ENCODE measurements at regions not wholly inside any gene's neighbourhood (a gene's known extent, or its start where the extent isn't known, plus 50 kb on each side); places are given as distances from the start of the nearest gene placed in this dataset.
"Not testable (repeated sequence)": the region's sequence is repeated elsewhere in the genome, so short reads cannot be mapped to it uniquely, and the experiment has no call there.

DNA sequence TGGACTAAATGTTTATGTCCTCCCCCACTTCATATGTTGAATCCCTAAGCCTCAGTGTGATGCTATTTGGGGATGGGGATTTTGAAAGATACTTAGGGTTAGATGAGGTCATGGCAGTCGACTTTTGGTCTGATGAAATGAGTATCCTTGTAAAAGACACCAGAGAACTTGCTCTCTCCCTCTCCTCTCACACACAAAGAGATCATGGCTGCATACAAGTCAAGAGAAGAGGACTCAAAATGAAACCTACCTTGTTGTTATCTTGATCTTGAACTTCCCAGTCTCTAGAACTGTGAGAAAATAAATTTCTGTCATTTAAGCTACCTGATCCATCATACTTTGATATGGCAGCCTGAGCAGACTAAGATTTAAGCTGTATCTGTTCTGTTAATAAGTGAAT lies 144.0 kb upstream of the HAPLN1 start:
- no peak overlapping the region for H3K4me3 ChIP-seq (ENCODE audit: low read depth, low read length)
- TF ChIP-seq, protein P1, sequence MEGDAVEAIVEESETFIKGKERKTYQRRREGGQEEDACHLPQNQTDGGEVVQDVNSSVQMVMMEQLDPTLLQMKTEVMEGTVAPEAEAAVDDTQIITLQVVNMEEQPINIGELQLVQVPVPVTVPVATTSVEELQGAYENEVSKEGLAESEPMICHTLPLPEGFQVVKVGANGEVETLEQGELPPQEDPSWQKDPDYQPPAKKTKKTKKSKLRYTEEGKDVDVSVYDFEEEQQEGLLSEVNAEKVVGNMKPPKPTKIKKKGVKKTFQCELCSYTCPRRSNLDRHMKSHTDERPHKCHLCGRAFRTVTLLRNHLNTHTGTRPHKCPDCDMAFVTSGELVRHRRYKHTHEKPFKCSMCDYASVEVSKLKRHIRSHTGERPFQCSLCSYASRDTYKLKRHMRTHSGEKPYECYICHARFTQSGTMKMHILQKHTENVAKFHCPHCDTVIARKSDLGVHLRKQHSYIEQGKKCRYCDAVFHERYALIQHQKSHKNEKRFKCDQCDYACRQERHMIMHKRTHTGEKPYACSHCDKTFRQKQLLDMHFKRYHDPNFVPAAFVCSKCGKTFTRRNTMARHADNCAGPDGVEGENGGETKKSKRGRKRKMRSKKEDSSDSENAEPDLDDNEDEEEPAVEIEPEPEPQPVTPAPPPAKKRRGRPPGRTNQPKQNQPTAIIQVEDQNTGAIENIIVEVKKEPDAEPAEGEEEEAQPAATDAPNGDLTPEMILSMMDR (IDR thresholded peaks at IDR 0.05; ENCODE audit: low read depth, low read length, missing control alignments) = no peak
- no peak for DNase-seq (ENCODE audit: low read depth)
- in situ Hi-C loops (cut with HindIII; ENCODE audit: low sequenced_read_pairs) = no loop called here

DNA sequence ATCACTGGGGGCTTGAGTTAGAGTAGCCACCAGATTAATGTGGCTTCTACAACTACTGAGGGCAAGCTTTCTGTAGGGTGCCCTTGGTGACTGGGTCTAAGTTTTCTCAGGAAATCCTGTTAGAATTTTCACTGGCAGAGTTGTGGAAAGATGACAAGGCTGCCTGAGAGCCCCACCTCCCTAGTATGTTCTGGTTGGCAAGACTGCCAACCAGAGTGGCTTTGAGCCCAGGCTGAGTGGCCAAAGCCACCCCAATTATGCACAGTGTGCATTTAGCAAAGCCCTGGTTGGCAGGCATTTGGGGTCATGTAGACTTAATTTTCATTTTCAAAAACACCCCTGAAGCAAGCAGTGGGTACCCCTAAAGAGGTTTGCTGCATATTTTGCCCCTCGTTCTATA lies 136.7 kb upstream of the HAPLN1 start:
- TF ChIP-seq, protein P1 (IDR thresholded peaks at IDR 0.05; ENCODE audit: low read depth, low read length, missing control alignments) = no peak
- in situ Hi-C loops (cut with HindIII; ENCODE audit: low sequenced_read_pairs) = no loop called here
- no peak for DNase-seq (ENCODE audit: low read depth)
- H3K4me3 ChIP-seq (ENCODE audit: low read depth, low read length) = no peak overlapping the region

DNA sequence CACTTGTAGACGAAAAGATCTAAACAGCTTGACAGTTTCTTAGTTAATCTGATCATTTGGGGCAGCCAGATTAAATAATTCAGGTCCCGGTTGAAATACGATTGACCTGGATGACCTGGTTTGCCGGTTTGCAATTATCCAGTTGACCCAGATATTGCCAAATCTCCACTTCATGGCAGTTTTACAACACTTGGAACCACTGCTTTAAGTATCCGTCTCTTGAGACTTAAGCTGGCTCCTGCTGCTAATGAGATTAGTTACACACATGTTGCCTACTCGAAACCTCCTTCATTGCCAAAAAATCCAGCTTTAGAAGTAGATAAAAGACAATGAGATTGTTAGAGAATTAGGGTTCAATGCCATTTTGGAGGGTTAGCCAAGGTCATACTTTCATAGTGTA lies 136.2 kb upstream of the HAPLN1 start:
- TF ChIP-seq, protein P1 (IDR thresholded peaks at IDR 0.05; ENCODE audit: low read depth, low read length, missing control alignments) = no peak

DNA sequence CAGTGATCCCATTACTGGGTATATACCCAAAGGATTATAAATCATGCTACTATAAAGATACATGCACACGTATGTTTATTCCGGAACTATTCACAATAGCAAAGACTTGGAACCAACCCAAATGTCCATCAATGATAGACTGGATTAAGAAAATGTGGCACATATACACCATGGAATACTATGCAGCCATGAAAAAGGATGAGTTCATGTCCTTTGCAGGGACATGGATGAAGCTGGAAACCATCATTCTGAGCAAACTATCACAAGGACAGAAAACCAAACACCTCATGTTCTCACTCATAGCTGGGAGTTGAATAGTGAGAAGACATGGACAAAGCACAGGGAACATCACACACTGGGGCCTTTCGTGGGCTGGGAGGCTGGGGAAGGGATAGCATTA lies 129.8 kb upstream of the HAPLN1 start:
- DNase-seq (ENCODE audit: low read depth); H3K4me3 ChIP-seq (ENCODE audit: low read depth, low read length); in situ Hi-C loops (cut with HindIII; ENCODE audit: low sequenced_read_pairs): not testable (repeated sequence)

More for the DNA sequence above, 136.2 kb upstream of the HAPLN1 start:
- peak; percentile 29 for DNase-seq (ENCODE audit: low read depth)
- in situ Hi-C loops (cut with HindIII; ENCODE audit: low sequenced_read_pairs) = no loop called here
- no peak overlapping the region for H3K4me3 ChIP-seq (ENCODE audit: low read depth, low read length)

DNA sequence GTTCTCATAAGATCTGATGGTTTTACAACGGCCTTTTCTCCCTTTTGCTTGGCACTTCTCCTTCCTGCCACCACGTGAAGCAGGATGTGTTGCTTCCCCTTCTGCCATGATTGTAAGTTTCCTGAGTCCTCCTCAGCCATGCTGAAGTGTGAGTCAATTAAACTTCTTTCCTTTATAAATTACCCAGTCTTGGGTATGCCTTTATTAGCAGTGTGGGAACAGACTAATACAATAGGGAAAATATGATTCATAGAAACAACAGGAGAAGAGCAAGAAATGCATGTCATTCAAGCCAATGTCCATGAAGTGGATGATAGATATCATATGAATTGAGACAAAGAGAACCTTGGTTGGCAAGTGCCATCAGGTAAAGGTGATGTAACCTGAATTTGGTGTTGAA lies 128.3 kb upstream of the HAPLN1 start:
- in situ Hi-C loops (cut with HindIII; ENCODE audit: low sequenced_read_pairs) = no loop called here
- no peak overlapping the region for H3K4me3 ChIP-seq (ENCODE audit: low read depth, low read length)
- TF ChIP-seq, protein P1 (IDR thresholded peaks at IDR 0.05; ENCODE audit: low read depth, low read length, missing control alignments) = no peak
- DNase-seq (ENCODE audit: low read depth) = no peak

DNA sequence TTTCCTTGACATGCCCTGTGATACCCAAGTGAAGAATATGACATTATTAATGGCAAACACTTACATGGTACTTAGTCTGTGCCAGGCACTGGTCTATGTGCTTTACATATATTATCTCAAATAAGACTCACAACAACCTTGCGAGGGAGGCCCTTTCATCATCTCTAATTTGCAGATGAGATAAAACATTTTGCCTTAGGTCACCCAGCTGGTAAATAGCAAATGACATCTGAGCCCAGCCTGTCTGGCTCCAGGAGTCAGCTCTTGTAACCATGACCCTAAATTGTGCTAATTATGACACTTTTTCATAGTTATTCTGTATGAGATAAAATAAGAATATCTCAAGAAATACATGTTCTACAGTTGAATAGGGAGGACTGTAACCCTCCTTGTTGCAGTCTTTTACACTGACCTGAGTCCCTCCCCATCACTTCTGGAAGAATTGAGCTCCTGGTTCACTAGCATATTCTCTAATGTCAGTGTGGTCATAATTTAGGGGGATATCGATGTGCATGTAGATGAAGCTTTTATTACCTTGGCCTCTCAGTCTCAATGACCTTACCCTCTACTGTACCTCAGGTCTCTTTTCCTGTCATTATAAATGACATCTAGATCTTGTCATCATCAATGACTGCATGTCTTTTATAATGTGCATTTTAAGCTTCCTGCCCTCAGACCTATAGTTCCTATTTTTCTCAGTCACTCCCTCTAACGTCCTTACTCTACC lies 126.1 kb upstream of the HAPLN1 start:
- no peak overlapping the region for H3K4me3 ChIP-seq (ENCODE audit: low read depth, low read length)
- DNase-seq (ENCODE audit: low read depth) = no peak
- TF ChIP-seq, protein P1 (IDR thresholded peaks at IDR 0.05; ENCODE audit: low read depth, low read length, missing control alignments) = no peak
- in situ Hi-C loops (cut with HindIII; ENCODE audit: low sequenced_read_pairs) = no loop called here

DNA sequence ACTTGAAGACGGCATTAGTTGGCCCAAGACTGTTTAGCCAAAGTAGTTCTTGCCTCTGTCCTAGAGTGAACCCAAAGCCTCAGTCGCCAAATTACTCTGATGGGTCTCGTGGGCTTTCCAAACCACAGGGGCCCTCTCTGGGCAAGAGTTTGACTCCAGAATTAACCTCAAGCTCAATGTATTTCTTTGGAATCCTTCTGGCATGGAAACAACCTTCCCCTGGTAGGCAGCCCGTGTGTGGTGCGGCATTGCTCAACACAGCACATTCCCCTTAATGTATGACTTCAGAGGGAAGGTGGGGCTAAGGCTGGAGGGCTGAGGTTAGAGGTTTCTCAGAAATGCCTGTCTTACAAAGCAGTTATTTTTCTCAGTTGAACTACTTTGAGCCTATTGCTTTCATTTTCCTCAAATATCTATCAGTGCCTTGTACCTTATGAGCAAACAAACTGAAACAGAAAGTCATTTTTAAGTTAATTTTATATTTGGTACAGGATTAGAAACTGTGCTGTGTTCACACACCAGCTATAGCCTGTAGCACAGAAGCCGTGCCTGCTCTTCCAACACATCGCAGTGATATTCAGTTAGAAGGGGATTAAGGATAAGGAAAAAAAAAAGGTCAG lies 123.9 kb upstream of the HAPLN1 start:
- DNase-seq (ENCODE audit: low read depth) = peak; percentile 99
- TF ChIP-seq, protein P1 (IDR thresholded peaks at IDR 0.05; ENCODE audit: low read depth, low read length, missing control alignments) = no peak
- H3K4me3 ChIP-seq (ENCODE audit: low read depth, low read length) = no peak overlapping the region
- in situ Hi-C loops (cut with HindIII; ENCODE audit: low sequenced_read_pairs) = no loop called here

Measured in astrocyte of the cerebellum (primary cell).